ENCODE measurements at regions not wholly inside any gene's neighbourhood (a gene's known extent, or its start where the extent isn't known, plus 50 kb on each side); places are given as distances from the start of the nearest gene placed in this dataset.
"Not testable (repeated sequence)": the region's sequence is repeated elsewhere in the genome, so short reads cannot be mapped to it uniquely, and the experiment has no call there.

- Histone ChIP-seq H3K9me3 (ENCODE audit: control insufficient read depth in 2 of 2, low read length in 2 of 2) (no peaks in the 10 kb centered on the region), H3K9ac (ENCODE audit: low read length in 2 of 2) (no peak overlapping the region), H3K27ac (ENCODE audit: low read length) (no peak overlapping the region), H3K36me3 (ENCODE audit: control insufficient read depth in 2 of 2, insufficient read depth in 2 of 2, low read length in 2 of 2) (no peaks in the 10 kb centered on the region), H3K4me1 (ENCODE audit: control insufficient read depth, insufficient read depth, low read length) (no peaks in the 10 kb centered on the region), H3K4me3 (ENCODE audit: low read length in 2 of 2) (peak overlapping the region in 1 of 2 donors; percentile 40), H3K27me3 (ENCODE audit: control insufficient read depth in 1 of 2, insufficient read depth in 2 of 2, low read length in 2 of 2) (no peaks in the 10 kb centered on the region)
Measured at GRCh38 chr1:117734403-117734802, 128.6 kb downstream of the TENT5C start.

DNA sequence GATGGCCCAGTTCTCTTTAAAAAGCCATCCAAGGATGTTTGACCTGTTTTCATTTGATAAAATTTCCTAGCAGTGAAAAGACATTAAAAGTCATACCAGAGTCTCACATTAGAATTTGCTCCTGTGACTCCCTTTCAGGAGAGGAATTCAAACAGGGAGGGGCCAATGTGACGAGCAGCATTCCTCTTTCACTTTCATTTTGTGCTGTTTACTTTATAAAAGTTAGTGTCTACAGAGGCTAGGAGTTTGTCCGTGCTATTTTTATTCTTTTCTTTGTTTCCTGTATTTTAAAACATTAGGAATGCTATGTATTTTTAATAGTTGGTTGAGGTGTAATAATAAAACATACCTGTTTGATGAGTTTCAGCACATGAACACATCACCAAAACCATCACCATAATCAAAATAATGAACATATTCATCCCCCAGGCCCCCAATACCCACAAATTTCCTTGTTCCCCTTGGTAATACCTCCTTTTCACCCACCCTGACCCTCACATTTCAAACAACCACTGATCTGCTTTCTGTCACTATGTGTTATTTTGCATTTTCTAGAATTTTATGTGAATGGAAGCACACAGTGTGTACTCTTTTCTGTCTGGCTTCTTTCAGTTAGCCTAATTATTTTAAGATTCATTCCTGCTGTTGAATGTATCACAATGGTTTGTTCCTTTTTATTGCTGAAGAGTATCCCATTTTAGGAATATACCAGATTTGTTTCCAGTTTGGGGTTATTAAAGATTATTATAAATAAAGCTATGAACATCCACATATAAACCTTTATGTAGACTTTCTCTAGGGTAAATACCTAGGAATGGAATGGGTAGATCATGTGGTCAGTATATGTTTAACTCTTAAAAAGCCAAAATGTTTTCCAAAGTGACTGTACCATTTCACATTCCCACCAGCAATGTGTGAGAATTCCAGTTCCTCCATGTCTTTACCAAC lies 129.5 kb downstream of the TENT5C start:
- no peaks in the 10 kb centered on the region for H3K4me1 ChIP-seq (ENCODE audit: control insufficient read depth, insufficient read depth, low read length)
- H3K4me3 ChIP-seq (ENCODE audit: low read length in 2 of 2): peak overlapping the region; percentile 18 to 40
- no peak overlapping the region for H3K9ac ChIP-seq (ENCODE audit: low read length in 2 of 2)
- no peak overlapping the region for H3K27ac ChIP-seq (ENCODE audit: low read length)
- H3K36me3 ChIP-seq (ENCODE audit: control insufficient read depth in 2 of 2, insufficient read depth in 2 of 2, low read length in 2 of 2): no peaks in the 10 kb centered on the region
- H3K9me3 ChIP-seq (ENCODE audit: control insufficient read depth in 2 of 2, low read length in 2 of 2): no peaks in the 10 kb centered on the region
- H3K27me3 ChIP-seq (ENCODE audit: control insufficient read depth in 1 of 2, insufficient read depth in 2 of 2, low read length in 2 of 2): no peaks in the 10 kb centered on the region

GRCh38 chr1:117739504-117739903 lies 133.7 kb downstream of the TENT5C start:
- H3K36me3 ChIP-seq (ENCODE audit: control insufficient read depth in 2 of 2, insufficient read depth in 2 of 2, low read length in 2 of 2): no peaks in the 10 kb centered on the region
- no peaks in the 10 kb centered on the region for H3K27me3 ChIP-seq (ENCODE audit: control insufficient read depth in 1 of 2, insufficient read depth in 2 of 2, low read length in 2 of 2)
- no peaks in the 10 kb centered on the region for H3K9me3 ChIP-seq (ENCODE audit: control insufficient read depth in 2 of 2, low read length in 2 of 2)
- H3K9ac ChIP-seq (ENCODE audit: low read length in 2 of 2): no peak overlapping the region
- no peaks in the 10 kb centered on the region for H3K4me1 ChIP-seq (ENCODE audit: control insufficient read depth, insufficient read depth, low read length)
- no peak overlapping the region for H3K4me3 ChIP-seq (ENCODE audit: low read length in 2 of 2)
- H3K27ac ChIP-seq (ENCODE audit: low read length): no peak overlapping the region

- H3K9ac ChIP-seq (ENCODE audit: low read length in 2 of 2): no peak overlapping the region
- no peaks in the 10 kb centered on the region for H3K36me3 ChIP-seq (ENCODE audit: control insufficient read depth in 2 of 2, insufficient read depth in 2 of 2, low read length in 2 of 2)
- no peak overlapping the region for H3K4me3 ChIP-seq (ENCODE audit: low read length in 2 of 2)
- H3K27me3 ChIP-seq (ENCODE audit: control insufficient read depth in 1 of 2, insufficient read depth in 2 of 2, low read length in 2 of 2): no peaks in the 10 kb centered on the region
- H3K9me3 ChIP-seq (ENCODE audit: control insufficient read depth in 2 of 2, low read length in 2 of 2): no peaks in the 10 kb centered on the region
- H3K4me1 ChIP-seq (ENCODE audit: control insufficient read depth, insufficient read depth, low read length): no peaks in the 10 kb centered on the region
- no peak overlapping the region for H3K27ac ChIP-seq (ENCODE audit: low read length)
Measured at GRCh38 chr1:117740496-117740895, 134.6 kb downstream of the TENT5C start.

- H3K4me3 ChIP-seq (ENCODE audit: low read length in 2 of 2); H3K27ac ChIP-seq (ENCODE audit: low read length); H3K9ac ChIP-seq (ENCODE audit: low read length in 2 of 2); H3K9me3 ChIP-seq (ENCODE audit: control insufficient read depth in 2 of 2, low read length in 2 of 2); H3K36me3 ChIP-seq (ENCODE audit: control insufficient read depth in 2 of 2, insufficient read depth in 2 of 2, low read length in 2 of 2); H3K27me3 ChIP-seq (ENCODE audit: control insufficient read depth in 1 of 2, insufficient read depth in 2 of 2, low read length in 2 of 2); H3K4me1 ChIP-seq (ENCODE audit: control insufficient read depth, insufficient read depth, low read length): not testable (repeated sequence)
Measured at GRCh38 chr1:117746565-117746964, 140.7 kb downstream of the TENT5C start.

- Histone ChIP-seq H3K27me3 (ENCODE audit: control insufficient read depth in 1 of 2, insufficient read depth in 2 of 2, low read length in 2 of 2) (no peaks in the 10 kb centered on the region), H3K9me3 (ENCODE audit: control insufficient read depth in 2 of 2, low read length in 2 of 2) (no peaks in the 10 kb centered on the region), H3K9ac (ENCODE audit: low read length in 2 of 2) (no peak overlapping the region), H3K27ac (ENCODE audit: low read length) (no peak overlapping the region), H3K4me1 (ENCODE audit: control insufficient read depth, insufficient read depth, low read length) (no peaks in the 10 kb centered on the region), H3K36me3 (ENCODE audit: control insufficient read depth in 2 of 2, insufficient read depth in 2 of 2, low read length in 2 of 2) (no peaks in the 10 kb centered on the region), H3K4me3 (ENCODE audit: low read length in 2 of 2) (no peak overlapping the region)
Measured at GRCh38 chr1:117747605-117748004, 141.8 kb downstream of the TENT5C start.

- no peaks in the 10 kb centered on the region for H3K9me3 ChIP-seq (ENCODE audit: control insufficient read depth in 2 of 2, low read length in 2 of 2)
- H3K36me3 ChIP-seq (ENCODE audit: control insufficient read depth in 2 of 2, insufficient read depth in 2 of 2, low read length in 2 of 2): no peaks in the 10 kb centered on the region
- no peaks in the 10 kb centered on the region for H3K27me3 ChIP-seq (ENCODE audit: control insufficient read depth in 1 of 2, insufficient read depth in 2 of 2, low read length in 2 of 2)
- no peak overlapping the region for H3K9ac ChIP-seq (ENCODE audit: low read length in 2 of 2)
- H3K4me3 ChIP-seq (ENCODE audit: low read length in 2 of 2): no peak overlapping the region
- no peak overlapping the region for H3K27ac ChIP-seq (ENCODE audit: low read length)
- H3K4me1 ChIP-seq (ENCODE audit: control insufficient read depth, insufficient read depth, low read length): peaks cover 5% of the 10 kb centered on the region
Measured at GRCh38 chr1:117751321-117751720, 145.5 kb downstream of the TENT5C start.

DNA sequence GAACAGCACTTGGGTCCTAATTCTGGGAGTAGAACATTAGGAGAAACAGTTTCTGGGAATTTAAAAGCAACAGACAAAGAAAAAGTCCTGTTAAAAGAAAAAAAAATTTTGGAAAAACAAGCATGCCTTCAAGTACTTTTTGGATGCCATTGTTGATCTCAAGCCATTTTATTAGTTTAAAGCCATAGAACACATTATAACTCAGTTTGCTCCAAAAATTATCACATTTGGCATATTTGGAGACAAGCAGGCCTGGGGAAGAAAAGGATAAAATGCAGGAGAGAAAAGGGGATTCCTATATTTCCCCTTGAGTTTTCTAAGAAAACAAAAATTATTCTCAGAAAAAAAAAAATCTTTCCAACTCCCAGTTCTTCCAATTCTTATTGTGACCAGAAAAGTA lies 146.8 kb downstream of the TENT5C start:
- Histone ChIP-seq H3K27ac (ENCODE audit: low read length) (no peak overlapping the region), H3K27me3 (ENCODE audit: control insufficient read depth in 1 of 2, insufficient read depth in 2 of 2, low read length in 2 of 2) (no peaks in the 10 kb centered on the region), H3K9ac (ENCODE audit: low read length in 2 of 2) (no peak overlapping the region), H3K4me1 (ENCODE audit: control insufficient read depth, insufficient read depth, low read length) (peaks cover 5% of the 10 kb centered on the region), H3K4me3 (ENCODE audit: low read length in 2 of 2) (no peak overlapping the region), H3K36me3 (ENCODE audit: control insufficient read depth in 2 of 2, insufficient read depth in 2 of 2, low read length in 2 of 2) (no peaks in the 10 kb centered on the region), H3K9me3 (ENCODE audit: control insufficient read depth in 2 of 2, low read length in 2 of 2) (no peaks in the 10 kb centered on the region)

- peaks cover 5% of the 10 kb centered on the region for H3K4me1 ChIP-seq (ENCODE audit: control insufficient read depth, insufficient read depth, low read length)
- no peaks in the 10 kb centered on the region for H3K27me3 ChIP-seq (ENCODE audit: control insufficient read depth in 1 of 2, insufficient read depth in 2 of 2, low read length in 2 of 2)
- no peak overlapping the region for H3K9ac ChIP-seq (ENCODE audit: low read length in 2 of 2)
- H3K9me3 ChIP-seq (ENCODE audit: control insufficient read depth in 2 of 2, low read length in 2 of 2): no peaks in the 10 kb centered on the region
- no peak overlapping the region for H3K4me3 ChIP-seq (ENCODE audit: low read length in 2 of 2)
- no peak overlapping the region for H3K27ac ChIP-seq (ENCODE audit: low read length)
- no peaks in the 10 kb centered on the region for H3K36me3 ChIP-seq (ENCODE audit: control insufficient read depth in 2 of 2, insufficient read depth in 2 of 2, low read length in 2 of 2)
Measured at GRCh38 chr1:117753232-117753631, 147.4 kb downstream of the TENT5C start.

DNA sequence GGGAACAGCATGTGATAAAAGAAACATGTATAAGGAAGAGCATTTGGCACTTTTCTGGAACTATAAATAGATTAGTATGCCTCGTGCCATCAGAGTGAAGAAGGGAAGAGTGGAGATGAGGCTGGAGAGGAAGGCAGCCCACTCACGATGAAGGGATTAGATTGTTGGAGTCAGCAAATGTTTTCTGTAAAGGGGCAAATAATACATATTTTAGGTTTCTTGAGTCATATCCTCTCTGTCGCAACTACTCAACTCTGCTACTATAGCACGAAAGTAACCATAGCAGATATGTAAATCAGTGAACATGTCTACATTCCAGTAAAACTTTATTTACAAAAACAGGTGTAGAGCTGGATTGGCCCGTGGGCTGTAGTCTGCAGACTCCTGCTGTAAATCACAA lies 147.8 kb downstream of the TENT5C start:
- H3K4me3 ChIP-seq (ENCODE audit: low read length in 2 of 2): peak overlapping the region; percentile 5 to 67
- H3K27me3 ChIP-seq (ENCODE audit: control insufficient read depth in 1 of 2, insufficient read depth in 2 of 2, low read length in 2 of 2): no peaks in the 10 kb centered on the region
- no peak overlapping the region for H3K27ac ChIP-seq (ENCODE audit: low read length)
- peak overlapping the region in 1 of 2 donors; percentile 30 for H3K9ac ChIP-seq (ENCODE audit: low read length in 2 of 2)
- no peaks in the 10 kb centered on the region for H3K9me3 ChIP-seq (ENCODE audit: control insufficient read depth in 2 of 2, low read length in 2 of 2)
- peaks cover 7% of the 10 kb centered on the region for H3K4me1 ChIP-seq (ENCODE audit: control insufficient read depth, insufficient read depth, low read length)
- no peaks in the 10 kb centered on the region for H3K36me3 ChIP-seq (ENCODE audit: control insufficient read depth in 2 of 2, insufficient read depth in 2 of 2, low read length in 2 of 2)
